Fibroblast of lung (primary cell): ENCODE measurements at regions not wholly inside any gene's neighbourhood (a gene's known extent, or its start where the extent isn't known, plus 50 kb on each side); places are given as distances from the start of the nearest gene placed in this dataset.
"Not testable (repeated sequence)": the region's sequence is repeated elsewhere in the genome, so short reads cannot be mapped to it uniquely, and the experiment has no call there.

ENCODE experiments used
- EZH2 ChIP-seq: IDR thresholded peaks from 2 replicates; pipeline ENCODE4 v1.5.1; 2012; ENCODE audit warnings: low read length, control low read depth, mild to moderate bottlenecking; ENCODE audit errors: missing control alignments
- TF ChIP-seq, protein P1 (sequence below), 2 donors: IDR thresholded peaks in 1 of 2; conservative IDR thresholded peaks in 1 of 2; 1 replicate in 1 of 2; 2 replicates in 1 of 2; pipeline ENCODE4 v1.5.1; 2011 to 2012; ENCODE audit warnings: low read length in 2 of 2, control low read depth in 1 of 2, inconsistent platforms in 1 of 2, low read depth in 1 of 2, mild to moderate bottlenecking in 1 of 2

GRCh38 chrY:26179326-26179725 lies 557.4 kb downstream of the CDY1 start:
- TF ChIP-seq, protein P1, sequence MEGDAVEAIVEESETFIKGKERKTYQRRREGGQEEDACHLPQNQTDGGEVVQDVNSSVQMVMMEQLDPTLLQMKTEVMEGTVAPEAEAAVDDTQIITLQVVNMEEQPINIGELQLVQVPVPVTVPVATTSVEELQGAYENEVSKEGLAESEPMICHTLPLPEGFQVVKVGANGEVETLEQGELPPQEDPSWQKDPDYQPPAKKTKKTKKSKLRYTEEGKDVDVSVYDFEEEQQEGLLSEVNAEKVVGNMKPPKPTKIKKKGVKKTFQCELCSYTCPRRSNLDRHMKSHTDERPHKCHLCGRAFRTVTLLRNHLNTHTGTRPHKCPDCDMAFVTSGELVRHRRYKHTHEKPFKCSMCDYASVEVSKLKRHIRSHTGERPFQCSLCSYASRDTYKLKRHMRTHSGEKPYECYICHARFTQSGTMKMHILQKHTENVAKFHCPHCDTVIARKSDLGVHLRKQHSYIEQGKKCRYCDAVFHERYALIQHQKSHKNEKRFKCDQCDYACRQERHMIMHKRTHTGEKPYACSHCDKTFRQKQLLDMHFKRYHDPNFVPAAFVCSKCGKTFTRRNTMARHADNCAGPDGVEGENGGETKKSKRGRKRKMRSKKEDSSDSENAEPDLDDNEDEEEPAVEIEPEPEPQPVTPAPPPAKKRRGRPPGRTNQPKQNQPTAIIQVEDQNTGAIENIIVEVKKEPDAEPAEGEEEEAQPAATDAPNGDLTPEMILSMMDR (conservative IDR thresholded peaks at IDR 0.05 in 1 of 2, IDR thresholded peaks at IDR 0.05 in 1 of 2; ENCODE audit: low read depth in 1 of 2, low read length in 2 of 2) = not testable (repeated sequence)
- not testable (repeated sequence) for TF ChIP-seq EZH2
